H1 (cell line): ENCODE measurements at regions not wholly inside any gene's neighbourhood (a gene's known extent, or its start where the extent isn't known, plus 50 kb on each side); places are given as distances from the start of the nearest gene placed in this dataset.

Experiments used
- CTCF ChIA-PET: fragments of 300-600 bp; sonication (Branson Sonifier 250); formaldehyde crosslinking; loops from one replicate; lab custom pipeline; 2021; ENCODE audit not compliant: partially characterized antibody; lab: Charles Lee
- POLR2A ChIA-PET: fragments of 300-600 bp; sonication (Branson Sonifier 250); formaldehyde crosslinking; loops from one replicate; lab custom pipeline; 2021; ENCODE audit warnings: inconsistent platforms; ENCODE audit not compliant: partially characterized antibody; lab: Charles Lee
- DNase-seq, 2 experiments: peaks; one replicate each; pipeline versions ENCODE4 v3.0.0 to v3.0.0-alpha.2; 2010 to 2022; ENCODE audit warnings: low spot score in 2 of 2, low read depth in 1 of 2, mixed read lengths in 1 of 2
- FAIRE-seq: peaks from 2 replicates; lab custom pipeline; 2011; peaks lifted over from hg19 to GRCh38; lab: Jason Lieb, UNC
- H2AFZ ChIP-seq: 2 replicates; pipeline ENCODE4 v1.8.1; 2012; ENCODE audit warnings: low read length, inconsistent platforms
- H2AK5ac ChIP-seq: 2 replicates; pipeline ENCODE4 v1.6.1; 2013; ENCODE audit warnings: low read depth, low read length
- H2BK120ac ChIP-seq: replicated peaks from 2 replicates; pipeline ENCODE3; 2013; ENCODE audit warnings: low read depth, low read length, inconsistent platforms
- H2BK12ac ChIP-seq: 2 replicates; pipeline ENCODE4 v1.6.1; 2013; ENCODE audit warnings: low read depth, low read length
- H2BK15ac ChIP-seq: 2 replicates; pipeline ENCODE4 v1.6.1; 2013; ENCODE audit warnings: low read length
- H2BK20ac ChIP-seq: 2 replicates; pipeline ENCODE4 v1.6.1; 2013; ENCODE audit warnings: low read length
- H2BK5ac ChIP-seq: 2 replicates; pipeline ENCODE4 v1.6.1; 2013; ENCODE audit warnings: low read depth, low read length
- H3K14ac ChIP-seq: 2 replicates; pipeline ENCODE4 v1.6.1; 2013; ENCODE audit warnings: inconsistent platforms; ENCODE audit not compliant: insufficient read length
- H3K18ac ChIP-seq: 2 replicates; pipeline ENCODE4 v1.6.1; 2013; ENCODE audit warnings: low read length; ENCODE audit errors: extremely low read depth
- H3K23ac ChIP-seq: 2 replicates; pipeline ENCODE4 v1.6.1; 2013; ENCODE audit warnings: inconsistent platforms; ENCODE audit not compliant: insufficient read length
- H3K23me2 ChIP-seq: 2 replicates; pipeline ENCODE4 v1.6.1; 2013; ENCODE audit warnings: low read depth, low read length
- H3K27ac ChIP-seq: 2 replicates; pipeline ENCODE4 v1.6.1; 2011; ENCODE audit warnings: low read depth, low read length, inconsistent platforms
- H3K27me3 ChIP-seq, 4 experiments: replicated peaks in 1 of 4; 1 replicate in 1 of 4; 2 replicates in 3 of 4; pipeline versions ENCODE4 v1.6.1 to v1.8.1; 2011 to 2013; ENCODE audit warnings: low read length in 3 of 4, mild to moderate bottlenecking in 3 of 4, inconsistent platforms in 2 of 4, mixed read lengths in 2 of 4, moderate library complexity in 1 of 4; ENCODE audit not compliant: control insufficient read depth in 3 of 4, insufficient read depth in 3 of 4; ENCODE audit errors: extremely low read depth in 1 of 4
- H3K36me3 ChIP-seq, 4 experiments: 2 replicates each; pipeline versions ENCODE4 v1.6.1 to v1.8.1; 2011 to 2013; ENCODE audit warnings: mild to moderate bottlenecking in 4 of 4, low read length in 3 of 4, moderate library complexity in 2 of 4, control low read depth in 1 of 4, inconsistent platforms in 1 of 4; ENCODE audit not compliant: insufficient read depth in 4 of 4, control insufficient read depth in 2 of 4
- H3K4ac ChIP-seq: replicated peaks from 2 replicates; pipeline ENCODE3; 2013; ENCODE audit warnings: low read length, low read depth, mixed read lengths, inconsistent platforms; ENCODE audit not compliant: insufficient read length
- H3K4me1 ChIP-seq, 4 experiments: replicated peaks in 1 of 4; 1 replicate in 1 of 4; 2 replicates in 3 of 4; pipeline versions ENCODE4 v1.6.1 to v1.8.1; 2011 to 2013; ENCODE audit warnings: low read length in 3 of 4, inconsistent platforms in 2 of 4, mixed read lengths in 1 of 4; ENCODE audit not compliant: insufficient read depth in 4 of 4, control insufficient read depth in 3 of 4
- H3K4me2 ChIP-seq, 2 experiments: 2 replicates each; pipeline versions ENCODE4 v1.6.1 to v1.8.1; 2011 to 2013; ENCODE audit warnings: low read depth in 2 of 2, low read length in 2 of 2, control low read depth in 1 of 2, inconsistent platforms in 1 of 2, mild to moderate bottlenecking in 1 of 2; ENCODE audit not compliant: insufficient read depth in 1 of 2
- H3K4me3 ChIP-seq, 4 experiments: fragments of 200-600, 300-600 bp in 1 of 4; sonication (generic), shearing (Covaris generic), sonication (Bioruptor Twin) in 1 of 4; 2 replicates each; pipeline versions ENCODE4 v1.5.1 to v1.8.1; 2011 to 2016; ENCODE audit warnings: low read length in 4 of 4, low read depth in 3 of 4, control low read depth in 2 of 4, inconsistent platforms in 2 of 4, mild to moderate bottlenecking in 2 of 4, mixed read lengths in 1 of 4, moderate library complexity in 1 of 4; ENCODE audit not compliant: insufficient read depth in 2 of 4; ENCODE audit errors: extremely low read depth in 1 of 4
- H3K56ac ChIP-seq: replicated peaks from 2 replicates; pipeline ENCODE3; 2013; ENCODE audit warnings: low read depth, mild to moderate bottlenecking, mixed read lengths, low read length, inconsistent platforms; ENCODE audit not compliant: insufficient read length
- H3K79me1 ChIP-seq: 2 replicates; pipeline ENCODE4 v1.6.1; 2013; ENCODE audit warnings: low read depth, low read length, control low read depth
- H3K79me2 ChIP-seq, 2 experiments: 2 replicates each; pipeline versions ENCODE4 v1.6.1 to v1.8.1; 2012 to 2013; ENCODE audit warnings: low read length in 2 of 2, mild to moderate bottlenecking in 2 of 2, inconsistent platforms in 1 of 2; ENCODE audit not compliant: insufficient read depth in 2 of 2, control insufficient read depth in 1 of 2
- H3K9ac ChIP-seq, 4 experiments: replicated peaks in 1 of 4; 1 replicate in 1 of 4; 2 replicates in 3 of 4; pipeline versions ENCODE4 v1.6.1 to v1.8.1; 2011 to 2013; ENCODE audit warnings: low read depth in 3 of 4, low read length in 3 of 4, control low read depth in 2 of 4, mild to moderate bottlenecking in 2 of 4, moderate library complexity in 2 of 4, inconsistent platforms in 1 of 4; ENCODE audit errors: extremely low read depth in 1 of 4
- H3K9me3 ChIP-seq, 2 experiments: 2 replicates each; pipeline versions ENCODE4 v1.6.1 to v1.8.1; 2012 to 2013; ENCODE audit warnings: mild to moderate bottlenecking in 2 of 2, moderate library complexity in 2 of 2, control low read depth in 1 of 2, inconsistent platforms in 1 of 2, low read depth in 1 of 2, low read length in 1 of 2, mixed read lengths in 1 of 2; ENCODE audit not compliant: insufficient read depth in 2 of 2
- H4K20me1 ChIP-seq, 2 experiments: replicated peaks in 1 of 2; 2 replicates each; pipeline versions ENCODE3 to v1.8.1; 2011 to 2013; ENCODE audit warnings: inconsistent platforms in 2 of 2, low read length in 2 of 2, mild to moderate bottlenecking in 1 of 2; ENCODE audit not compliant: insufficient read depth in 2 of 2, control insufficient read depth in 1 of 2
- H4K5ac ChIP-seq: 2 replicates; pipeline ENCODE4 v1.6.1; 2013; ENCODE audit warnings: low read length, low read depth, mixed read lengths, inconsistent platforms; ENCODE audit not compliant: insufficient read length
- H4K8ac ChIP-seq: 2 replicates; pipeline ENCODE4 v1.8.0; 2013; ENCODE audit warnings: mild to moderate bottlenecking, moderate library complexity, low read length, inconsistent platforms; ENCODE audit not compliant: insufficient read depth; ENCODE audit errors: extremely low read depth
- H4K91ac ChIP-seq: replicated peaks from 2 replicates; pipeline ENCODE3; 2013; ENCODE audit warnings: low read length, mixed read lengths, inconsistent platforms; ENCODE audit not compliant: insufficient read length
- BACH1 ChIP-seq: IDR thresholded peaks from 2 replicates; pipeline ENCODE4 v1.6.1; 2012; ENCODE audit warnings: low read length, improper control_type of control experiment
- BCL11A ChIP-seq, 2 experiments: IDR thresholded peaks; one replicate each; pipeline ENCODE4 v1.6.1; 2011; ENCODE audit warnings: low read depth in 2 of 2, low read length in 2 of 2, mild to moderate bottlenecking in 2 of 2
- CHD1 ChIP-seq: IDR thresholded peaks from 2 replicates; pipeline ENCODE4 v1.6.1; 2012; ENCODE audit warnings: low read depth, low read length, improper control_type of control experiment
- CTBP2 ChIP-seq: IDR thresholded peaks from 2 replicates; pipeline ENCODE4 v1.7.0; 2011; ENCODE audit warnings: borderline replicate concordance, mild to moderate bottlenecking, moderate library complexity, mixed read lengths, low read length; ENCODE audit not compliant: insufficient read depth, insufficient read length
- E2F6 ChIP-seq: IDR thresholded peaks from 2 replicates; pipeline ENCODE4 v1.6.1; 2012; ENCODE audit warnings: inconsistent platforms
- HDAC2 ChIP-seq, 2 experiments: fragments of 300-600 bp in 1 of 2; sonication (generic) in 1 of 2; IDR thresholded peaks; 2 replicates each; pipeline ENCODE4 v1.6.1; 2011 to 2012; ENCODE audit warnings: low read depth in 2 of 2, low read length in 2 of 2, mild to moderate bottlenecking in 2 of 2, moderate library complexity in 2 of 2, borderline replicate concordance in 1 of 2, inconsistent platforms in 1 of 2
- JUN ChIP-seq: IDR thresholded peaks from 2 replicates; pipeline ENCODE4 v1.6.1; 2011; ENCODE audit warnings: low read depth, mild to moderate bottlenecking, improper control_type of control experiment, low read length
- SP1 ChIP-seq: IDR thresholded peaks from 2 replicates; pipeline ENCODE4 v1.6.1; 2011; ENCODE audit warnings: low read depth, low read length
- SRF ChIP-seq: IDR thresholded peaks from 2 replicates; pipeline ENCODE4 v1.6.1; 2011; ENCODE audit warnings: mild to moderate bottlenecking, low read depth, low read length, moderate library complexity
- SUZ12 ChIP-seq: fragments of 200-600 bp; sonication (generic); IDR thresholded peaks from 2 replicates; pipeline ENCODE4 v1.6.1; 2012; ENCODE audit warnings: mild to moderate bottlenecking, inconsistent platforms, low read length, moderate library complexity, mixed read lengths
- TCF12 ChIP-seq: IDR thresholded peaks from 2 replicates; pipeline ENCODE4 v1.6.1; 2011; ENCODE audit warnings: low read depth, mild to moderate bottlenecking, low read length
- WGBS, 2 experiments: shearing (Covaris generic) in 1 of 2; methylation state at CpG; one replicate each; pipeline versions ENCODE4 v1.1.6 to v1.1.7; 2013 to 2015; ENCODE audit warnings: low lambda C conversion rate in 2 of 2, mixed read lengths in 2 of 2, inconsistent platforms in 1 of 2, low coverage in 1 of 2, missing lambda C conversion rate in 1 of 2; ENCODE audit not compliant: insufficient replicate concordance in 2 of 2, insufficient coverage in 1 of 2, insufficient read length in 1 of 2; ENCODE audit errors: extremely low coverage in 1 of 2, missing lambda C conversion rate in 1 of 2; 5-methylcytosine and 5-hydroxymethylcytosine counted together

DNA sequence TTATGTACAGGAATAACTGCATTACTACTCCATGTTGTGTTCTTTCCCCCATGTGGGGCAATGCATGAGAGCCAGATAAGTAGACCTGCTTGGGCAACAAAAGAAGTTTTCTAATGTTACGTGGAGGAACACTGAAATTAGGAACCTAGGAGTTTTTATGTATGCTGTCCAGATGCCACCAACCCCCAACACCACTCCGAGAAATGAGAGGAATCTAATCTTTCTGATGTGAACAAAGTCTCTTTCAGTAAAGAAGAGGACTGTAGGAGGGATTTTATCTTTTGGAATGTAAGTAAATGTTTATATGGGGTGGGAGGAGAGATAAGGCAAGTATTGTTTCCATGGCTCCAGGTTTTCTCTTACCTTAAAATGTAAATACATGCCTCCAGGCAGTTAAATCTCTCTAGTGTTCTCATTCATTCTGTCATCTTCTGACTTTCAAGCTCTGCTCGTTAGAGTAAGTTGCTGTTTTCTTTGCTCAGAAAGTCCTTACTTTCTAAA is 820.6 kb downstream of the PCDH17 start:
- no peak overlapping the region for H3K23ac ChIP-seq
- H3K36me3 ChIP-seq = no peaks in the 10 kb centered on the region
- no peak overlapping the region for H3K4ac ChIP-seq
- no peaks in the 10 kb centered on the region for H3K79me2 ChIP-seq
- no peak overlapping the region for H4K5ac ChIP-seq
- no peak for TF ChIP-seq E2F6
- TF ChIP-seq JUN = no peak
- TF ChIP-seq BACH1 = no peak
- no peak for TF ChIP-seq CTBP2
- no peak for TF ChIP-seq SUZ12
- no peak for TF ChIP-seq TCF12
- TF ChIP-seq CHD1 = no peak
- TF ChIP-seq SRF = no peak
- TF ChIP-seq BCL11A (IDR thresholded peaks at IDR 0.05; ENCODE audit: low read depth in 2 of 2, low read length in 2 of 2) = no peak
- TF ChIP-seq SP1 = no peak
- no peak for TF ChIP-seq HDAC2 (IDR thresholded peaks at IDR 0.05; ENCODE audit: borderline replicate concordance in 1 of 2, low read depth in 2 of 2, low read length in 2 of 2)
- no peak overlapping the region for H3K18ac ChIP-seq
- H2BK15ac ChIP-seq = no peak overlapping the region
- no peaks in the 10 kb centered on the region for H3K79me1 ChIP-seq
- H4K8ac ChIP-seq = no peak overlapping the region
- H2BK12ac ChIP-seq = no peak overlapping the region
- H3K27ac ChIP-seq = no peak overlapping the region
- H4K91ac ChIP-seq = no peak overlapping the region
- H3K4me1 ChIP-seq = no peaks in the 10 kb centered on the region
- ChIA-PET POLR2A (no interaction called here), CTCF (no interaction called here)
- peak overlapping the region in 1 of 2 experiments; percentile 25; a peak in 2 of 4 replicates for H3K4me2 ChIP-seq
- no peak overlapping the region for H2AK5ac ChIP-seq
- H3K27me3 ChIP-seq = no peaks in the 10 kb centered on the region
- DNase-seq (peak in 1 of 2 experiments; percentile 5), FAIRE-seq (no peak)
- no peak overlapping the region for H3K56ac ChIP-seq
- H3K14ac ChIP-seq = no peak overlapping the region
- WGBS, 2 experiments = 66% methylated on average over 3 of the region's 3 CpGs; no CpG with 5 or more reads in 1 of the 2 experiments
- H3K23me2 ChIP-seq = no peaks in the 10 kb centered on the region
- H2BK120ac ChIP-seq = no peak overlapping the region
- no peak overlapping the region for H3K9ac ChIP-seq
- H3K4me3 ChIP-seq = no peak overlapping the region
- H2AFZ ChIP-seq = no peak overlapping the region
- H3K9me3 ChIP-seq = no peaks in the 10 kb centered on the region
- no peak overlapping the region for H2BK5ac ChIP-seq
- H4K20me1 ChIP-seq = no peaks in the 10 kb centered on the region
- no peak overlapping the region for H2BK20ac ChIP-seq
